ENCODE measurements at regions not wholly inside any gene's neighbourhood (a gene's known extent, or its start where the extent isn't known, plus 50 kb on each side); places are given as distances from the start of the nearest gene placed in this dataset.

DNA sequence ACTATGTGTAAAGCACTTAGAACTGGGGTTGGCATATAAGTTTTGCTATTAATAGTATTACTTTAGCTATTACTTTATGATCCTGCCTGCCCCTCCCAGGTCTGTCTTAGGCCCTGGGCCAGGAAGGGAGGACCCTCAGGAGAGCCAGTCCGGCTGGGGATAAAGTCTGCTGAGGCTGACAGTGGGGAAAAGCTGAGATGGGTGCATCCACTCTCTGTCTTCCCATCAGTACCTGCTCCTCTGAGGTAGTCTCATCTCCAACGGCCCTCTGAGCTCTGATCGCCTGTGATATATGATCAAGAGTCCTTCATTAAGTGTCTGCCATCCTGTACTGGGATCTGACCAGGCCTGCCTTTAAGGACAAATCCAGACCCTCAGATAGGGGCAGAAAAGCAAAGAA lies 156.5 kb upstream of the PJA1 start:
- TF ChIP-seq POLR2A (IDR thresholded peaks at IDR 0.05; ENCODE audit: low read depth, low read length) = no peak
- no peak for TF ChIP-seq POLR2AphosphoS5 (IDR thresholded peaks at IDR 0.05; ENCODE audit: low read depth, low read length)
- no peak for TF ChIP-seq TAF1 (IDR thresholded peaks at IDR 0.05; ENCODE audit: low read depth, low read length)
- TF ChIP-seq POU2F2 (IDR thresholded peaks at IDR 0.05; ENCODE audit: low read depth, low read length) = no peak
